ENCODE measurements at regions not wholly inside any gene's neighbourhood (a gene's known extent, or its start where the extent isn't known, plus 50 kb on each side); places are given as distances from the start of the nearest gene placed in this dataset.

- Histone ChIP-seq H3K27me3 (ENCODE audit: control insufficient read depth, insufficient read depth, low read length) (no peaks in the 10 kb centered on the region), H3K4me3 (ENCODE audit: low read depth, low read length) (no peak overlapping the region), H3K36me3 (ENCODE audit: control insufficient read depth, insufficient read depth, low read length) (no peaks in the 10 kb centered on the region)
- FAIRE-seq: no peak
- DNase-seq (ENCODE audit: low read depth): no peak
- no peak for TF ChIP-seq CTCF (IDR thresholded peaks at IDR 0.05; ENCODE audit: insufficient read depth, low read length, severe bottlenecking)
Observed at GRCh38 chr22:49532869-49533802, 294.5 kb downstream of the BRD1 start.

- Histone ChIP-seq H3K36me3 (ENCODE audit: control insufficient read depth, insufficient read depth, low read length) (no peaks in the 10 kb centered on the region), H3K27me3 (ENCODE audit: control insufficient read depth, insufficient read depth, low read length) (no peaks in the 10 kb centered on the region), H3K4me3 (ENCODE audit: low read depth, low read length) (no peak overlapping the region)
- TF ChIP-seq CTCF (IDR thresholded peaks at IDR 0.05; ENCODE audit: insufficient read depth, low read length, severe bottlenecking): no peak
- FAIRE-seq (no peak), DNase-seq (ENCODE audit: low read depth) (no peak)
Observed at GRCh38 chr22:49531368-49531791, 296.3 kb downstream of the BRD1 start.

- Histone ChIP-seq H3K27me3 (ENCODE audit: control insufficient read depth, insufficient read depth, low read length) (no peaks in the 10 kb centered on the region), H3K36me3 (ENCODE audit: control insufficient read depth, insufficient read depth, low read length) (no peaks in the 10 kb centered on the region), H3K4me3 (ENCODE audit: low read depth, low read length) (no peak overlapping the region)
- FAIRE-seq: no peak
- DNase-seq (ENCODE audit: low read depth): no peak
- TF ChIP-seq CTCF (IDR thresholded peaks at IDR 0.05; ENCODE audit: insufficient read depth, low read length, severe bottlenecking): no peak
Observed at GRCh38 chr22:49530671-49531367, 296.9 kb downstream of the BRD1 start.

- Histone ChIP-seq H3K27me3 (ENCODE audit: control insufficient read depth, insufficient read depth, low read length) (no peaks in the 10 kb centered on the region), H3K36me3 (ENCODE audit: control insufficient read depth, insufficient read depth, low read length) (no peaks in the 10 kb centered on the region), H3K4me3 (ENCODE audit: low read depth, low read length) (no peak overlapping the region)
- TF ChIP-seq CTCF (IDR thresholded peaks at IDR 0.05; ENCODE audit: insufficient read depth, low read length, severe bottlenecking): no peak
- no peak for DNase-seq (ENCODE audit: low read depth)
- FAIRE-seq: no peak
Observed at GRCh38 chr22:49528420-49528720, 299.3 kb downstream of the BRD1 start.

- Histone ChIP-seq H3K4me3 (ENCODE audit: low read depth, low read length) (no peak overlapping the region), H3K36me3 (ENCODE audit: control insufficient read depth, insufficient read depth, low read length) (no peaks in the 10 kb centered on the region), H3K27me3 (ENCODE audit: control insufficient read depth, insufficient read depth, low read length) (no peaks in the 10 kb centered on the region)
- TF ChIP-seq CTCF (IDR thresholded peaks at IDR 0.05; ENCODE audit: insufficient read depth, low read length, severe bottlenecking): no peak
- DNase-seq (ENCODE audit: low read depth) (no peak), FAIRE-seq (peak; percentile 91)
Observed at GRCh38 chr22:49527611-49528419, 299.9 kb downstream of the BRD1 start.

Data from bronchial epithelial cell (primary cell).